Natural killer cell (primary cell): ENCODE measurements at regions not wholly inside any gene's neighbourhood (a gene's known extent, or its start where the extent isn't known, plus 50 kb on each side); places are given as distances from the start of the nearest gene placed in this dataset.

ENCODE experiments used
- ATAC-seq, 3 donors: fragments of 150-1000 bp in 2 of 3; fragments of 200-7000 bp in 1 of 3; cut with Tn5 transposase; 1 replicate in 1 of 3; 2 replicates in 2 of 3; pipeline ENCODE4 v1.10.0; 2021; ENCODE audit warnings: mild to moderate bottlenecking in 2 of 3, moderate library complexity in 2 of 3
- DNase-seq, 2 donors: peaks; one replicate each; pipeline versions ENCODE4 v3.0.0 to v3.0.0-alpha.2; 2013 to 2021; ENCODE audit warnings: mixed read lengths in 1 of 2
- H3K27ac ChIP-seq: one replicate; pipeline ENCODE4 v1.5.1; 2013; ENCODE audit warnings: mild to moderate bottlenecking, low read length
- H3K27me3 ChIP-seq: one replicate; pipeline ENCODE4 v1.6.1; 2013; ENCODE audit warnings: low read length; ENCODE audit not compliant: control insufficient read depth, insufficient read depth
- H3K36me3 ChIP-seq: one replicate; pipeline ENCODE4 v1.6.1; 2013; ENCODE audit warnings: low read length; ENCODE audit not compliant: control insufficient read depth, insufficient read depth
- H3K4me1 ChIP-seq: one replicate; pipeline ENCODE4 v1.6.1; 2013; ENCODE audit warnings: low read length; ENCODE audit not compliant: control insufficient read depth, insufficient read depth
- H3K4me3 ChIP-seq: one replicate; pipeline ENCODE4 v1.5.1; 2013; ENCODE audit warnings: low read length
- H3K9me3 ChIP-seq: one replicate; pipeline ENCODE4 v1.6.1; 2013; ENCODE audit warnings: low read length; ENCODE audit not compliant: control insufficient read depth, insufficient read depth
- H3K27ac Mint-ChIP-seq, 2 donors: one replicate each; pipeline ENCODE4 v1.8.0; 2022; ENCODE audit warnings: mild to moderate bottlenecking in 2 of 2, mixed read lengths in 2 of 2, moderate library complexity in 1 of 2
- H3K27me3 Mint-ChIP-seq, 2 donors: one replicate each; pipeline ENCODE4 v1.8.0; 2022; ENCODE audit warnings: low read depth in 2 of 2, mixed read lengths in 2 of 2
- H3K36me3 Mint-ChIP-seq: one replicate; pipeline ENCODE4 v1.8.0; 2022; ENCODE audit warnings: mixed read lengths
- H3K4me1 Mint-ChIP-seq, 2 donors: one replicate each; pipeline ENCODE4 v1.8.0; 2022; ENCODE audit warnings: mixed read lengths in 2 of 2
- H3K4me3 Mint-ChIP-seq: one replicate; pipeline ENCODE4 v1.8.0; 2022; ENCODE audit warnings: mild to moderate bottlenecking, moderate library complexity, mixed read lengths
- H3K9me3 Mint-ChIP-seq, 2 donors: one replicate each; pipeline ENCODE4 v1.8.0; 2022; ENCODE audit warnings: mixed read lengths in 2 of 2
- CTCF ChIP-seq: fragments of 200-600 bp; IDR thresholded peaks from one replicate; pipeline ENCODE4 v1.8.0; 2022; ENCODE audit warnings: antibody characterized with exemption
- WGBS: methylation state at CpG from one replicate; pipeline ENCODE4 v1.1.7; 2013; ENCODE audit warnings: missing lambda C conversion rate; ENCODE audit not compliant: insufficient coverage; 5-methylcytosine and 5-hydroxymethylcytosine counted together
- intact Hi-C: fragments of 100-400 bp; cut with micrococcal nuclease; formaldehyde crosslinking; loops from one replicate; pipeline ENCODE4 v1.14.2; 2022

- Histone ChIP-seq H3K27ac (no peak overlapping the region), H3K9me3 (no peaks in the 10 kb centered on the region), H3K27me3 (no peaks in the 10 kb centered on the region), H3K36me3 (no peaks in the 10 kb centered on the region), H3K4me3 (no peak overlapping the region), H3K4me1 (no peaks in the 10 kb centered on the region)
- intact Hi-C loops = no loop called here
- ATAC-seq = no peak
- H3K27me3 Mint-ChIP-seq = no peaks in the 10 kb centered on the region
- TF ChIP-seq CTCF = no peak
- no peak overlapping the region for H3K4me3 Mint-ChIP-seq
- H3K36me3 Mint-ChIP-seq = no peaks in the 10 kb centered on the region
- 79% methylated on average over 12 of the region's 12 CpGs for WGBS
- no peaks in the 10 kb centered on the region for H3K9me3 Mint-ChIP-seq
- no peak for DNase-seq
- no peaks in the 10 kb centered on the region for H3K4me1 Mint-ChIP-seq
- H3K27ac Mint-ChIP-seq = no peak overlapping the region
Measured at GRCh38 chr16:79430191-79430678, 170.3 kb downstream of the MAF start.

GRCh38 chr16:79429381-79430190 is 171.0 kb downstream of the MAF start:
- no peak for TF ChIP-seq CTCF
- Mint-ChIP-seq H3K9me3 (no peaks in the 10 kb centered on the region), H3K27me3 (no peaks in the 10 kb centered on the region), H3K36me3 (no peaks in the 10 kb centered on the region), H3K4me3 (no peak overlapping the region), H3K27ac (no peak overlapping the region), H3K4me1 (no peaks in the 10 kb centered on the region)
- no peak overlapping the region for H3K4me3 ChIP-seq
- intact Hi-C loops = no loop called here
- H3K4me1 ChIP-seq = no peaks in the 10 kb centered on the region
- no peaks in the 10 kb centered on the region for H3K9me3 ChIP-seq
- DNase-seq (no peak), ATAC-seq (no peak)
- no peaks in the 10 kb centered on the region for H3K27me3 ChIP-seq
- WGBS = 92% methylated on average over 16 of the region's 16 CpGs
- no peaks in the 10 kb centered on the region for H3K36me3 ChIP-seq
- H3K27ac ChIP-seq = no peak overlapping the region

- DNase-seq = no peak
- Histone ChIP-seq H3K27ac (no peak overlapping the region), H3K4me3 (no peak overlapping the region), H3K4me1 (no peaks in the 10 kb centered on the region), H3K9me3 (no peaks in the 10 kb centered on the region), H3K27me3 (no peaks in the 10 kb centered on the region), H3K36me3 (no peaks in the 10 kb centered on the region)
- intact Hi-C loops = no loop called here
- Mint-ChIP-seq H3K4me3 (no peak overlapping the region), H3K4me1 (no peaks in the 10 kb centered on the region), H3K36me3 (no peaks in the 10 kb centered on the region), H3K9me3 (no peaks in the 10 kb centered on the region), H3K27ac (no peak overlapping the region), H3K27me3 (no peaks in the 10 kb centered on the region)
- 93% methylated on average over 6 of the region's 6 CpGs for WGBS
- no peak for TF ChIP-seq CTCF
- ATAC-seq = no peak
Measured at GRCh38 chr16:79426663-79427062, 173.9 kb downstream of the MAF start.

GRCh38 chr16:79422064-79422463 is 178.5 kb downstream of the MAF start:
- H3K4me3 ChIP-seq = no peak overlapping the region
- peaks cover 6% of the 10 kb centered on the region for H3K4me1 ChIP-seq
- Mint-ChIP-seq H3K4me1 (peaks cover under 1 to 15% of the 10 kb centered on the region in 2 donors), H3K4me3 (no peak overlapping the region), H3K36me3 (no peaks in the 10 kb centered on the region), H3K9me3 (no peaks in the 10 kb centered on the region), H3K27ac (no peak overlapping the region), H3K27me3 (peaks cover 0 to 4% of the 10 kb centered on the region in 2 donors)
- ATAC-seq = no peak
- no peak for DNase-seq
- no peaks in the 10 kb centered on the region for H3K36me3 ChIP-seq
- H3K9me3 ChIP-seq = no peaks in the 10 kb centered on the region
- intact Hi-C loops = no loop called here
- H3K27ac ChIP-seq = no peak overlapping the region
- TF ChIP-seq CTCF = no peak
- WGBS = 90% methylated on average over 7 of the region's 7 CpGs
- H3K27me3 ChIP-seq = no peaks in the 10 kb centered on the region
